PC-3 (cell line): ENCODE measurements at regions not wholly inside any gene's neighbourhood (a gene's known extent, or its start where the extent isn't known, plus 50 kb on each side); places are given as distances from the start of the nearest gene placed in this dataset.

Source experiments
- ATAC-seq: fragments of 200-7000 bp; cut with Tn5 transposase; 2 replicates; pipeline ENCODE4 v1.9.1; 2020; ENCODE audit warnings: mild to moderate bottlenecking, moderate library complexity
- BruUV-seq: library from RNA; stranded (reverse); fragments of 400-500 nt; replicated peaks from 2 replicates; lab custom pipeline; 2021; lab: Mats Ljungman, UMichigan
- CTCF ChIA-PET: fragments of 300-600 bp; sonication (Branson Sonifier 250); formaldehyde crosslinking; loops from one replicate; lab custom pipeline; 2022; ENCODE audit warnings: antibody characterized with exemption; lab: Charles Lee
- POLR2A ChIA-PET: fragments of 300-600 bp; sonication (Branson Sonifier 250); formaldehyde crosslinking; loops from one replicate; lab custom pipeline; 2022; ENCODE audit warnings: antibody characterized with exemption; ENCODE audit not compliant: unreplicated experiment; lab: Charles Lee
- DNase-seq: peaks from one replicate; pipeline ENCODE4 v3.0.0-alpha.2; 2015
- H2AFZ ChIP-seq: fragments of 300-600 bp; sonication (generic); 2 replicates; pipeline ENCODE4 v1.6.0; 2016; ENCODE audit warnings: antibody characterized with exemption, low read length
- H3F3A ChIP-seq: fragments of 300-600 bp; sonication (generic); one replicate; pipeline ENCODE4 v1.6.0; 2017; ENCODE audit warnings: antibody characterized with exemption, low read length, control low read depth, mild to moderate bottlenecking; ENCODE audit not compliant: unreplicated experiment
- H3K27ac ChIP-seq: fragments of 300-600 bp; sonication (generic); 2 replicates; pipeline ENCODE4 v1.5.1; 2016; ENCODE audit warnings: mild to moderate bottlenecking, low read length
- H3K27me3 ChIP-seq: fragments of 300-600 bp; sonication (generic); 2 replicates; pipeline ENCODE4 v1.6.1; 2016; ENCODE audit warnings: low read length, mixed read lengths
- H3K36me3 ChIP-seq: fragments of 300-600 bp; sonication (generic); 2 replicates; pipeline ENCODE4 v1.6.1; 2016; ENCODE audit warnings: low read depth, mixed run types, low read length, mixed read lengths
- H3K4me1 ChIP-seq: fragments of 300-600 bp; sonication (generic); 2 replicates; pipeline ENCODE4 v1.5.1; 2016; ENCODE audit warnings: low read length; ENCODE audit not compliant: insufficient read depth
- H3K4me2 ChIP-seq: fragments of 300-600 bp; sonication (generic); 2 replicates; pipeline ENCODE4 v1.6.0; 2016; ENCODE audit warnings: low read length
- H3K4me3 ChIP-seq: fragments of 300-600 bp; sonication (generic); 2 replicates; pipeline ENCODE4 v1.5.1; 2016; ENCODE audit warnings: mild to moderate bottlenecking, low read length, mixed read lengths
- H3K79me2 ChIP-seq: fragments of 300-600 bp; sonication (generic); 2 replicates; pipeline ENCODE4 v1.6.1; 2017; ENCODE audit warnings: low read length, mixed read lengths
- H3K9ac ChIP-seq: fragments of 300-600 bp; sonication (generic); 2 replicates; pipeline ENCODE4 v1.6.0; 2016; ENCODE audit warnings: mild to moderate bottlenecking, low read length
- H3K9me2 ChIP-seq: fragments of 300-600 bp; sonication (generic); replicated peaks from 2 replicates; pipeline ENCODE4 v1.6.1; 2016; ENCODE audit warnings: mixed run types, low read length, mixed read lengths
- H3K9me3 ChIP-seq: fragments of 300-600 bp; sonication (generic); 2 replicates; pipeline ENCODE4 v1.6.1; 2016; ENCODE audit warnings: low read length, mixed read lengths
- H4K20me1 ChIP-seq: fragments of 300-600 bp; sonication (generic); 2 replicates; pipeline ENCODE4 v1.6.1; 2016; ENCODE audit warnings: low read length, mixed read lengths
- EZH2 ChIP-seq: fragments of 300-600 bp; sonication (generic); IDR thresholded peaks from one replicate; pipeline ENCODE4 v1.6.1; 2017; ENCODE audit warnings: antibody characterized with exemption, mild to moderate bottlenecking, low read length; ENCODE audit not compliant: unreplicated experiment
- EZH2phosphoT487 ChIP-seq: fragments of 300-600 bp; sonication (generic); IDR thresholded peaks from 2 replicates; pipeline ENCODE4 v1.6.1; 2018; ENCODE audit warnings: mild to moderate bottlenecking, antibody characterized with exemption, low read length, borderline replicate concordance
- intact Hi-C: fragments of 100-400 bp; cut with micrococcal nuclease; formaldehyde crosslinking; loops from 2 replicates; pipeline ENCODE4 v1.9.0; 2023
- TF ChIP-seq, protein P1 (sequence below): fragments of 300-600 bp; sonication (generic); conservative IDR thresholded peaks from 2 replicates; pipeline ENCODE4 v1.5.1; 2017; ENCODE audit warnings: antibody characterized with exemption, low read depth, mild to moderate bottlenecking, low read length

DNA sequence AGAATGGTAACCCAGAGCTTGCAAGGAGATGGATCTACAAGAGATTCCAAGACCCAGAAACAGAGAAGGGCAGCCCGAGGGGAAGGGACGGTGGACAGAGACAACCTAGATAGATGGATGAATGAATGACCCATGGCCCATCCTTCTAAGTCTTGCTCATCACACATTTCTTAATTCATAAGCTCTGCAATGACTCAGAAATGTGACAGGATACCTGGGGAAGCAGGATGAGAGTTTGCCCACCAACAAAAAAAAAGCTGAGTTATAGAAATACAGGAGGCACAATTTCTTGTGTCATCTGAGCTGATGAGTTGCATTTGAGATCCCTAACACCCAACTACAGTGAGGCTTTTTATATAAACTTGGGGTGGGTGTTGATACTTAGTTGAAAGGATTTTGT, 76.6 kb downstream of the CNTN3 start:
- Histone ChIP-seq H3K27me3 (no peaks in the 10 kb centered on the region), H3F3A (no peaks in the 10 kb centered on the region), H4K20me1 (no peaks in the 10 kb centered on the region), H3K4me3 (no peak overlapping the region), H2AFZ (no peak overlapping the region), H3K36me3 (no peaks in the 10 kb centered on the region), H3K27ac (no peak overlapping the region), H3K9me3 (peaks cover 37% of the 10 kb centered on the region), H3K4me1 (no peaks in the 10 kb centered on the region), H3K9ac (no peak overlapping the region), H3K9me2 (no peaks in the 10 kb centered on the region), H3K4me2 (no peak overlapping the region), H3K79me2 (no peaks in the 10 kb centered on the region)
- CTCF ChIA-PET, result no interaction called here
- intact Hi-C loops, result no loop called here
- DNase-seq (no peak), ATAC-seq (no peak)
- no TSS peak for BruUV-seq
- TF ChIP-seq, protein P1, sequence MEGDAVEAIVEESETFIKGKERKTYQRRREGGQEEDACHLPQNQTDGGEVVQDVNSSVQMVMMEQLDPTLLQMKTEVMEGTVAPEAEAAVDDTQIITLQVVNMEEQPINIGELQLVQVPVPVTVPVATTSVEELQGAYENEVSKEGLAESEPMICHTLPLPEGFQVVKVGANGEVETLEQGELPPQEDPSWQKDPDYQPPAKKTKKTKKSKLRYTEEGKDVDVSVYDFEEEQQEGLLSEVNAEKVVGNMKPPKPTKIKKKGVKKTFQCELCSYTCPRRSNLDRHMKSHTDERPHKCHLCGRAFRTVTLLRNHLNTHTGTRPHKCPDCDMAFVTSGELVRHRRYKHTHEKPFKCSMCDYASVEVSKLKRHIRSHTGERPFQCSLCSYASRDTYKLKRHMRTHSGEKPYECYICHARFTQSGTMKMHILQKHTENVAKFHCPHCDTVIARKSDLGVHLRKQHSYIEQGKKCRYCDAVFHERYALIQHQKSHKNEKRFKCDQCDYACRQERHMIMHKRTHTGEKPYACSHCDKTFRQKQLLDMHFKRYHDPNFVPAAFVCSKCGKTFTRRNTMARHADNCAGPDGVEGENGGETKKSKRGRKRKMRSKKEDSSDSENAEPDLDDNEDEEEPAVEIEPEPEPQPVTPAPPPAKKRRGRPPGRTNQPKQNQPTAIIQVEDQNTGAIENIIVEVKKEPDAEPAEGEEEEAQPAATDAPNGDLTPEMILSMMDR, result no peak
- no peak for TF ChIP-seq EZH2
- TF ChIP-seq EZH2phosphoT487, result no peak
- POLR2A ChIA-PET, result no interaction called here

DNA sequence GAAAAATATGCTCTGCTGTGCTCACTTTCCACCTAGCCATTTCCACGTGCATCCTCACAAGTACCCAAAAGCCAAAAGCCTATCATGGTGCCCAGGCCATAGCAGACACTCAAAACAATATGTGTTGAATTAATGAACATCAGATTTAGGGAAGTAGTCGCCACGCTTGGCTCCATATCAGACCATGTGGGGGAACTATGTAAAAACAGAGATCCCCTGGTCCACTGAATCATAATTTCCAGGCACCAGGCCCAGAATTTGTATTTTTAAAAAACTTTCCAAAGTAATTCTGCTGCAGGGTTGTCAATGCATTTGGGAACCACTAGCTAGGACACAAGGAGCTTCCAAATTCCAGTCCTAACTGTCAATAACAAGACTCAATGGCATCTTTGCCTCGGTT, 77.3 kb downstream of the CNTN3 start:
- Histone ChIP-seq H3K9me3 (peaks cover 40% of the 10 kb centered on the region), H3F3A (no peaks in the 10 kb centered on the region), H3K4me1 (no peaks in the 10 kb centered on the region), H3K9ac (no peak overlapping the region), H3K4me3 (no peak overlapping the region), H3K36me3 (no peaks in the 10 kb centered on the region), H3K27ac (no peak overlapping the region), H3K27me3 (no peaks in the 10 kb centered on the region), H3K79me2 (no peaks in the 10 kb centered on the region), H3K4me2 (no peak overlapping the region), H4K20me1 (no peaks in the 10 kb centered on the region), H3K9me2 (no peaks in the 10 kb centered on the region), H2AFZ (no peak overlapping the region)
- TF ChIP-seq EZH2phosphoT487 (no peak), EZH2 (no peak)
- TF ChIP-seq, protein P1, result no peak
- ATAC-seq, result no peak
- CTCF ChIA-PET, result no interaction called here
- no peak for DNase-seq
- POLR2A ChIA-PET, result no interaction called here
- intact Hi-C loops, result no loop called here
- no TSS peak for BruUV-seq

DNA sequence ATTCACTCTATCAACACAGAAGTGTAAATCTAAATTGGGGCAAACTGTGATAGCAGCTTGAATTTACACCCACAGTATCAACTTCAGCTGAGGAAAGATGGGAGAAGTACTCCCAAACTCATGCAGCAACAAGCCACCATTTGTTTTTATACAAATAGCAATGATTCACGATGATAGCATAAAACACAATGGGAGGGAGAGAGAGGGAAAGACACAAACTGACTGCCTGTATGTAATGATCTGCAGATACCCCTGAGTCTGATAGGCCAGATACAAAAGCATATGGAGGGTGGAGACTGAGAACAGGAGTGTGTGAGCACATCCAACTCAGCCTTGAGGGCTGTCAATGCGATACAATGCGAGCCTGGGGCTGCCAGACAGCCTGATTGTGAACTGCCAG, 79.2 kb downstream of the CNTN3 start:
- DNase-seq (no peak), ATAC-seq (no peak)
- Histone ChIP-seq H4K20me1 (no peaks in the 10 kb centered on the region), H3K9ac (no peak overlapping the region), H3K27me3 (no peaks in the 10 kb centered on the region), H3K4me3 (no peak overlapping the region), H3K27ac (no peak overlapping the region), H3K9me2 (no peaks in the 10 kb centered on the region), H3K4me2 (no peak overlapping the region), H3K79me2 (no peaks in the 10 kb centered on the region), H3K9me3 (peaks cover 35% of the 10 kb centered on the region), H3F3A (no peaks in the 10 kb centered on the region), H3K36me3 (no peaks in the 10 kb centered on the region), H2AFZ (no peak overlapping the region), H3K4me1 (no peaks in the 10 kb centered on the region)
- ChIA-PET POLR2A (no interaction called here), CTCF (no interaction called here)
- TF ChIP-seq, protein P1, result no peak
- no TSS peak for BruUV-seq
- intact Hi-C loops, result no loop called here
